HG02884 (cell line): ENCODE measurements at regions not wholly inside any gene's neighbourhood (a gene's known extent, or its start where the extent isn't known, plus 50 kb on each side); places are given as distances from the start of the nearest gene placed in this dataset.

Source experiments
- ATAC-seq: cut with Tn5 transposase; IDR thresholded peaks from one replicate; pipeline ENCODE4 v1.9.1; 2021; ENCODE audit warnings: mild to moderate bottlenecking, moderate library complexity; ENCODE audit not compliant: unreplicated experiment

DNA sequence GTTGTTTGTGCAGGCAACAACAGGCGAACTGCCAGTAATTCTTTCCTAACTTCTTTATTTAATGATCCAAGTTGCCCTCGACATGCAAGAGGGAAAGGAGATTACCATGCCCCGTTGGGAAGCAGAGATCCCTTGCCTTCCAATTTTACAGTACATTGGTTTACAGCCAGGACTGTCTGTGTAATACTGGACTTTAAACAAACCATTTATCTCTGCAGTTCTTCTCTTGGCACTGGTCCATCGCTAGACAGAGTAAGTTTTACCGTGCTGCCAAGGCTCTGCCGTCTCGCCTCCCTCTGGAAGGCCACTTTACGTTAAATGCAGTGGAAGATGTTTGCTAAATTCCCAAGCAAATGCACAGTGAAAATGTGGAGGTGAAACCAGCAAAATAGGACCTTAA lies 660.3 kb upstream of the PRKX start:
- no peak for ATAC-seq

DNA sequence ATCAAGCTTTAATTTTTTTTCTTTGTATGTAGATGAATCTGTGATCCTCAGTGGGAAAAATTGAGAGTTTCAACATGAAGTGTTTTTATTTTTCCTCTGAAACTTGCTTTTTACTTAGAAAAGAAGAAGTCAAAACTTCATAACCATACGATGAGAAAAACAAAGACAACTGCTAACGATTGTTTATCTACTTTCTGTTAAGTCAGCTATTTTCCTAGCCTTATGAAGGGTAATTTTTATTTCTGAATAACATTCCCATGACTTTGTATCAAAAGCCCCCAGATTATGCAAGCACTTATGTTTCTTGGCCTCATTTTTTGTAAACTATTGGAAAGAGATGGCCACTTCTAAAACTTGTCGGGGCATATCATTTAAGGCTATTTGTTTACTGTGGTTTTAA lies 645.1 kb upstream of the PRKX start:
- ATAC-seq = no peak

DNA sequence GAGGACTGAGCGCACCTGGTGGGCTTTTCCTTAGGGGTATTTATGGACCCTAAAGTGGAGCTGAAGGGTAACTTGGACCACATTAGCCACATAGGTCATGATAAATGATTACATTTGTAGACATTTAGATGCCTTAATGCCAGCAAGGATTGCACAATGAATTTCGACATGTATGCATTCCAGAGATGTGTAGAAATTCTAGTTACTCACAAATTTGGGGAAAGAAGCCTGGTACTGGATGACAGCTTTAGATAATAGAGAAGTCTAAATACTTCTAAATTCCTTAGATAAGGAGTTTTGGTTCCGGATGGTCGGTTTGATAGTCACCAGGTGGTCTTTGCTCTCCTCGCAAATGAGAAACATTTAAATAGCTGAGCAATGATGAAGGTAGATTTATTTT lies 609.5 kb upstream of the PRKX start:
- no peak for ATAC-seq

DNA sequence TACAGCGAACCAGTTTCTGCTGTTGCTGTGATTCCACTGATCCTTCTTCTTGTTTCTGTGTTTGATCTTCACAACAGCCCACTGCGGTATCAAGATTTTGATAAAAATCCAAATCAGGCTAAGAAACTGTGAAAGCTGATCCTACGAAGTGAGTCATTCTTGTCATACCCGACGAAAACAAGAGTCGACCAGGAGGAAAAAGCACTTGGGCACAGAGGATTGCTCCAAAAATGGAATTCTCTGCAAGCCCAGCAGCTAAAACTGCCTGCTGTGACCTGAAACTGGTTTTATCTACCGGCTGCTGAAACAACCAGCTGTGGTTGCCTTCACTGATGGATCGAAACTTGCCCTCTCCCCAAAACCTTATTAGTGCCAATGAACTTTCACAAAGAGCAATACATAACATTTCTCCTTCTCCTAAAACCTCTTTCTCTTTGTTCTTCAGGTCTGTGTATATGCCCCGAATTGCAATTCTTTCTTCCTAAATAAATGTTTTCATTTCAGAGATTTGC lies 607.0 kb upstream of the PRKX start:
- no peak for ATAC-seq

DNA sequence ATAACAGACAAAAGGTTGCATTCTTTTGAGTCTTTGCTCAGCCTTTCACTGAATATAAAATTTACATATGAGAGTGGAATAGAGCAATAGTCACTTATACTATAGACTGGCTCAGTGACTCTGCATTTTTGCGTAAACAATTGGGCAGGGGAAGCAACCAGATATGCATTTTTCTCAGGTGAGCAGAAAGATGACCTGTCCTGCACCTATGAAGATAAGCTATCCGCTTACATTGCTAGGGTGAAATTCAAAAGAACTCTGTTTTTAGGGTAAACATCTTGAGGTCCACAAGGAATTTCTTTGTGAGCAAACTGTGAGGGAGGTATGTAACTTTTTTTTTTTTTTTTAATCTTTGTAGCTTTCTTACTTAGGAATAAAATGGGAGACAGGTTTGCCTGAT lies 602.4 kb upstream of the PRKX start:
- no peak for ATAC-seq

DNA sequence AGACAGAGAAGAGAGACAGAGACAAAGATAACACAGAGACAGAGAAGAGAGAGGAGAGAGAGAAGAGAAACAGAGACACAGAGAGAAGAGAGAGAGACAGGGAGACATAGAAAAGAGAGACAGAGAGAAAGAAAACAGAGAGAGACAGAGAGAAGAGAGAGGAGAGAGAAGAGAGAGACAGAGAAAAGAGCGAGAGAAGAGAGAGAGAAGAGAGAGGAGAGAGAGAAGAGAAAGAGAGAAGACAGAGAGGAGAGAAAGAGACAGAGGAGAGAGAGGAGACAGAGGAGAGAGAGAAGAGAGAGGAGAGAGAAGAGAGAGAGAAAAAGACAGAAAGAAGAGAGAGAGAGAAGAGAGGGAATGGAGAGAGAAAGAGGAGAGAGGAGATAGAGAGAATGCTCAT lies 601.1 kb upstream of the PRKX start:
- no peak for ATAC-seq

DNA sequence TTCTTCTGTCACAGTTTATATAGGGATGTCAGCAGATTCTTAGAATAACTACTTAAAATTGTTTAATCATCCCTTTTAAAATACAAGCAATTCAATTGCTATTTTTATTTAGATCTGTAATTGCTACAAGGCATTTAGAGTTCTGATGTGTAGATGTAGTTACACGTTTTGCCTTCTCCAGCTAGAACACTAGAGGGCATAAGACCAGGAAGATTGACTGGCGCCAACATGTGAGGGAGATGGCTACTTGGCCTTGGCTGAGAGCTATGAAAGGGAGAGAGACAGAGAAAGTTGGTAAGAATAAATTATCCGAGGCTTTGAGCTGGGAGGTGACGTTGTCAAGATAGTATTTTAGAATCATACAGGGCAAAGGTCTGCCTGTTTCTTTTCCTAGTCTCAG lies 563.7 kb upstream of the PRKX start:
- no peak for ATAC-seq

DNA sequence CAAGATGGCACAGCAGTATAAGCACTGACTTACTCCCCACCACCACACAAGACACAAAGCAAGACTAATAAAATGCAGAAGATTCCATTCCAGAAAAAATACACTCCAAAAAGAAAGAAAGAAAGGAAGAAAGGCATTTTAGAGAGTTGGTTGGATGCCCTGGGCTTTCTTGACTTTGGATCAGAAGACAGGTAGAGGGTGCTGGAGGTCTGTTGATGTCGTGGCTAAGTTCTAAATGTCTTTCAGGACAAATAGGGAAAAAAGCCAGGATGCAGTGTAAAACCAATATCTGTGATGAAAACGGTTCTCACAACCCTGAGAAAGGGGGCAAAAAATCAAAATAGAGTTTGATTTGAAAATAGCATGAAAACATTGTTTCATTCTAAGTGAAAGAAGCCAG lies 555.2 kb upstream of the PRKX start:
- no peak for ATAC-seq

DNA sequence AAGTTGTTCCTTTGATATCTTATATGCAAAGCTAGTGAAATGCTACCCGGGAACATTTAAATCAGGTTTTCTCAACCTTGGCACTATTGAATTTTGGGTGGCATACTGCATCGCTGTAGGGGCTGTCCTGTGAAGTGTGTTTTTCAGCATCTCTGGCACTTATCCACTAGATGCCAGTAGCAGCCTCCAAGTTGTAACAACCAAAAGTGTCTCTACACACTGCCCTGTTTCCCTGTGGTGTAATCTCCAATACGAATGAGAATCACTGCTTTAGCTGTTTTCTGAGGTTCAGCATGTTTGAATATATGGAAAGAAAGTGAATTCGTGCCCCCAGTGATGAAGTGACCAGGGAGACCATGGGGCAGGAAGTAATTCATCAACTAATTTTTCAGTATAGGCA lies 551.6 kb upstream of the PRKX start:
- ATAC-seq = no peak

DNA sequence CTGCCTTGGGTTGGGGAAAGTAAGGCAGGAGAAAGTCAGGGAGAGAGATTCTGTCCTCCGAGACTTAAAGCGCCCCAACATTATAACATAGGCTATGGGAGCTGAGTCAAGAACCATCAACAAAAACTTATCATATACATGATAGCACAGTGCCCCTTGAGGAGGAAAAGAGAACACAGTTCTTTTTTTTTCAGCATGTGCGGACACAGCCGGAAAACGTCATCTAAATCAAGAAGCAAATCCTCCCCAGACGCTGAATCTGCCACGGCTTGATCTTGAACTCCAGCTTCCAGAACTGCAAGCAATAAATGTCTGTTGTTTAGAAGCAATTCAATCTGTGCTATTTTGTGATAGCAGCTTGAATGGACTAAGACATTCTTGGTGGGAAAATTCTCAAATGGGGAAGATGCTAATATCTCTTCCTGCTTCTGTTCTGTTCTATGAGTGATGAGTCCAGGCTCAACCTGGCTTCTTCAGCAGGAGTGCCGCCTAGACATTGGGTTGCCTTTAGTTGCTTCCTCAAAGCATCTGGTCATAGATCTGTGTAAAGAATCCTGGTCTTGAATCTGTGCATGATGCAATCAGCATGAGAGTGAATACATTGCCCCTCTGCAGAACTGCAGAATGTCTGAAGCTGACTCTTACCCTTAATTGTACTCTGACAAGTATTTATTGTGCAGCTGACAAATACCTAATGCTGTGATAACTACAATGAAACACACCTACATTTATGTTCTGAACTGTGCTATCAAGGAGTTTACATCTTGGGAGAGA lies 549.8 kb upstream of the PRKX start:
- ATAC-seq = no peak

DNA sequence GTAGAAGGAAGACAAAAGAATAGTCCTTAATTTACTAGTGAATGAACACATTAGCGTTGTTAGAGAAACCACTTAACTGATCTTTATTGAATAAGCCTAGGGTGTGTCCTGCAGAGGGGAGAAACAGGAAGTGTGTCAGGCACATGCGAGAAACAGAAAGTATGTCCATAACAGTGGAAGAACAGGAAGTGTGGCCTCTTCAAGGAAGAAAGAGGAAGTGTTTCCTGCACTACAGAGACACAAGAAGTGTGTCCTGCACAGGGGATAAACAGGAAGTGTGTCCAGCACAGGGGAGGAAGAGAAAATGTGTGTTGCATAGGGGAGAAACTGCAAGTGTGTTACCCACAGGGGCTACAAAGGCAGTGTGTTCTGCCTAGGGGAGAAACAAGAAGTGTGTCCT lies 539.6 kb upstream of the PRKX start:
- no peak for ATAC-seq

DNA sequence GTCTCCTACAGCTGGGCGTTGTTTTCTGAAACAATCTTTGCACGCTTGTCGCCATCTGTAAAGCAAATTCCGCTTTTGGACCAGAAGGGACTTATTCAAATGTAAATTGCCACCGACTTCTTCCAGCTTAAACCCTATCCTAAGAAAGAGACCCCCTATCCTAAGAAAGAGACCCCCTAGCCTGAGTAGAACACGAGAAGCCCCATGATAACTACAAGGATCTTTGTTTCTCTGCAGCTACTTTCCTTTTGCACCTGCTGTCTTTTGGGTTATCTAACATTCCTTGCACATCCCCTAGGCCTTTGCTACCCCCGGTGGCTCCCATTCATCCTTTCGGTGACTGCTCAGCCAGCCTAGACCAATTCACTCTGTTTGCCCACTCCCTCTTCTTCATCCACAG lies 536.0 kb upstream of the PRKX start:
- no peak for ATAC-seq

DNA sequence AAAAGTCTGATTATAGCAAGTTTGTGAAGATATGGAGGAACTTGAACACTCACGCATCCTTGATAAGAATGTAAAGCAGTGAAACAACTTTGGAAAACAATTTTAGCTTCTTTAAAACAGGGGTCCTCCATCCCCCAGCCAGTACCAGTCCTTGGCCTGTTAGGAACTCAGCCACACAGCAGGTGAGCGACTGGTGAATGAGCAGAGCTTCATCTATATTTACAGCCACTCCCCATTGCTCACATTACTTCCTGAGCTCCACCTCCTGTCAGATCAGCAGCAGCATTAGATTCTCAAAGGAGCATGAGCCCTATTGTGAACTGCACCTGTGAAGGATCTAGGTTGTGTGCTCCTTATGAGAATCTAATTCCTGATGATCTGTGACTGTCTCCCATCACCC lies 530.3 kb upstream of the PRKX start:
- no peak for ATAC-seq

DNA sequence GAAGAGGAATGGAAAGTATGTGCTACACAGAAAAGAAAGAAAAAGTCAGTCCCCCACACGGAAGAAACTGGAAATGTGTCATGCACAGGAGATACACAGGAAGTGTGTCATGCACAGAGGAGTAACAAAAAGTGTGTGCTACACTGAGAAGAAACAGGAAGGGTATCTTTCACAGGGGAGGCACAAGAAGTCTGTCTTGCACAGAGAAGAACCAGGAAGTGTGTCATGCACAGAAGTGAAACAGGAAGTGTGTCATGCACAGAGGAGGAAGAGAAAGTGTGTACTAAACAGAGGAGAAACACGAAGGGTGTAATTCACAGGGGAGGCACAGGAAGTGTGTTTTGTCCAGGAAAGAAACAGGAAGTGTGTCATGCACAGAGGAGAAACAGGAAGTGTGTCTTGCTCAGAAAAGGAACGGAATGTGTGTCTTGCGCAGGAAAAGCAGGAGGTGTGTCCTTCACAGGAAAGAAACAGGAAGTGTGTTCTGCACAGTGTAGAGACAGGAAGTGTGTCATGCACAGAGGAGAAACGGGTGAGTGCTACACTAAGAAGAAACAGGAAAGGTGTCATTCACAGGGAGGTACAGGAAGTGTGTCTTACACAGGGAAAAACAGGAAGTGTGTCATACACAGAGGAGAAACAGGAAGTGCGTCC lies 527.2 kb upstream of the PRKX start:
- no peak for ATAC-seq

DNA sequence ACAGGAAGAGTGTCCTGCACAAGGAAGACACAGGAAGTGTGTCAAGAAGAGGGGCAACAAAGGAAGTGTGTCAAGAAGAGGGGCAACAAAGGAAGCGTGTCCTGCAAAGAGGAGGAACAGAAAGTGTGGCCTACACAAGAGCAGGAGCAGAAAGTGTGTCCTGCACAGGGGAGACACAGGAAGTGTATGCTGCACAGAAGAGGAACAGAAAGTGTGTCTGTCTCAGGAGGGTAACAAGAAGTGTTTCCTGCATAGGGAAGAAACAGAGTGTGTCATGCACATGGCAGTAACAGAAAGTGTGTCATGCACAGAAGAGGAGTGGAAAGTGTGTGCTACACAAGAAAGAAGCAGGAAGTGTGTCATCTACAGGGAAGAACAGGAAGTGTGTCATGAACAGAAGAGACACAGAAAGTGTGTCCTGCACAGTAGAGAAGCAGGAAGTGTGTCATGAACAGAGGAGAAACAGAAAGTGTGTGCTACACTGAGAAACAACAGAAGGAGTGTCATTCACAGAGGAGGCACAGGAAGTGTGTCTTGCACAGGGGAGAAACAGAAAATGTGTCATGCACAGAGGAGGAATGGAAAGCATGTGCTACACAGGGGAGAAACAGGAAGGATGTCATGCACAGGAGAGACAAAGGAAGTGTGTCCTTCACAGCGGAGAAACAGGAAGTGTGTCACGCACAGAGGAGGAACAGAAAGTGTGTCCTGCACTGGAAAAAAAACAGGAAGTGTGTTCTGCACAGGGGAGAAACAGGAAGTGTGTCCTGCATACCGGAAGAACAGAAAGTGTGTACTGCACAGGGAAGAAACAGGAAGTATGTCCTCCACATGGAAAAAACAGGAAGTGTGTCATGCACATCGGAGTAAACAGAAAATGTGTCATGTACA lies 526.4 kb upstream of the PRKX start:
- ATAC-seq = no peak

DNA sequence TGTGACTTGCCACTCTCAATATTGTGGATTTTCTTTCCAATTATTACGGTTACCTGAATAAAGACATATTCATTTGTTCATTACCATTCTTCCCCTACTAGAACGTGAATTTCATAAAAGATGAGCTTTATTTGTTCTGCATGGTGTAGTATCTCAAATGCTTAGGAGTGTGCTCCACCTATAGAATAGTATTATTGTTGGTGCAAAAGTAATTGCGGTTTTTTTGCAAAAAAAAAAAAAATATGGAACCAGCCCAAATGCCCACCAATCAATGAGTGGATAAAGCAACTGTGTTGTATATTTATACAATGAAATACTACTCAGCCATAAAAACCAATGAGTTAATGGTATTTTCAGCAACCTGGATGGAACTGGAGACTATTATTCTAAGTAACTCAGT lies 525.5 kb upstream of the PRKX start:
- no peak for ATAC-seq

DNA sequence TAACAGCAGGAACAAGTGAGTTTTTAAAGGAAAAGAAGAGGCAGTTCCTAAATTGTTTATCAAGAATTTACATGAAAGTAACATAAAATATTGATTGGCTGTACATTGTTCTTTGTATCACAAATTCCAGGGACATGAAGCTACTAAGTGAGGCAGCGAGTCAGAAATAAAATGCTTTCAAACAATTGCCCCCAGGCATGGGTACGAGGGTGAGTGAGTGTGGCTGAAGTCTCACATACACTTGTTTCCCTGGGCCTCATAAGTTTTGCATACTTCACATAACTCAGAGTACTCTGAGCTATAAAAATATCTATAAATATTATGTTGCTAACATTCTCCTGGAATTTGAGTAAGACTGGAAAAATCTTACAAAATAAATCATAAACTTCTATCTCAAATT lies 511.6 kb upstream of the PRKX start:
- ATAC-seq = no peak

DNA sequence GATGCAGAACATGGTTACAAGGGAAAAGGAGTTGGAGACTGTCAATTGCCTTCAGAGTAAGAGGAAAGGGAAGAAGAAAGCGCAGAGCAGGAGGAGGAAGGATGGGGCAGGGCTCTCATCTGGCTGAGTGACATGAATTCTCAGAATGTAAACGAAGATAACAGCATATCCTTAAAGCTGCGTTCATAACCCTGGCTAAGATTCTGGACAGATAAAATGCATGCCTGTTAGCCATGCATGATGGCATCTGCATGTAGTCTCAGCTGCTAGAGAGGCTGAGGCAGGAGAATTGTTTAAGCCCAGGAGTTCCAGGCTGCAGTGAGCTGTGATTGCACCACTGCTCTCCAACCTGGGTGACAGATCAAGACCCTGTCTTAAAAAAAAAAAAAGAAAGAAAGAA lies 493.5 kb upstream of the PRKX start:
- ATAC-seq = no peak

DNA sequence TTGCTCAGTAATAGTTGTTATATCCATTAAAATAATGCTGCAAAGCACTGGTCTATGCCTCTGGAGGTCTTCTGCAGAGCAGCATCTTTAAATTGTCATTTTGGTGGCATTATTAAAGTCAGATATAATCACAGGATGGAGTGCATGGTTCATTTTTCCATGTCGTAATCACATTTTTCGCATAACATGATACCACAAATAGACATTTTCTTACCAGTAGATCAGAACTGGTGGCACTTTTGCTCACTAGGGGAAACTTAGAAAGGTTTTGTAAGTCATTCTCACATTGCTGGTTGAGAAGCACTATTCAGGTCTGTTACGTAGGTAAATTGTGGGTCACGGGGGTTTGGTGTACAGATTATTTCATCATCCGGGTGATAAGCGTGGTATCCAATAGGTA lies 484.5 kb upstream of the PRKX start:
- ATAC-seq = no peak

DNA sequence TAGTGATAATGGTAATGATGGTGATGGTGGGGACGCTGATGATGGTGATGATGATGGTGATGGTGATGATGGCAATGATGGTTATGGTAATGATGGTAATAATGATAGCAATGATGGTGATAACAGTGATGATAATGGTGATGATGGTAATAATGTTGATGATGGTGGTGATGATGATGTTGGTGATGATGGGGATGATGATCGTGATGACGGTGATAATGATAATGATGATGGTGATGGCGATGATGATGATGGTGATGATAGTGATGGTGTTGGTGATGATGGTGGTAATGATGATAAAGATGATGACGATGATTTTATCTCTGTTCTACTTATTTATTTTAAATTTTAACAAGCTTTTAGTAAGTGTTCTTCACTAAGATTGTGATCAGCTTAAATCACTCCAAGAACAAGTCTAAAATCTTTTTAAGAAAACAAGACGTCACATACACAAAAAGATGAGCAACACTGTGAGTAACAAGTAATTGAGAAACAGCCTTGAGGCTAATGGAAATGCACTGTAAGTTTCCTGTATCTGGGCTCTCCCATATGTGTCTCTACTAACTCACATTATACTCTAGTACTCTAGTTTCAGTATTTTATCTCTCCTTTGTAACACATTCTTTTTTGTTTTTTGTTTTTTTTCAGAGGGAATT lies 480.2 kb upstream of the PRKX start:
- no peak for ATAC-seq

DNA sequence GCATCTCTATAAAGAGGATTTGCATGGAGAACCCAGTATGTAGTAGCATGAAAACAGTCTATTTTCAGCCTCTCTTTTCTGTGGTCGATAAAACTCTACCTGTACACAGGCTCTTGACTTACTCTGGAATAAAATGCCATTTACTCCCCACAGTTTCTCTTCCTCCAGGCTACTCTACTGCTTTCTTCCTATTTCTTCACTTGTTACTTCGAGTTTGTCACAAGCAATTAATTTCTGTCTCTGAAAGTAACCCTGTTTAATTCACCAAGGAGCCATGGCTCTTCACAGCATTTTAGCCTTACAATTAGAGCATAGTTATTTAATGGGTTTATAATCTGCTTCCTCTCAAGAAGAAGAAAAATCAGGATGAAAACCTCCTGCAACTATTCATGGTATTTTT lies 472.9 kb upstream of the PRKX start:
- no peak for ATAC-seq
